SH-SY5Y (cell line): ENCODE measurements at regions not wholly inside any gene's neighbourhood (a gene's known extent, or its start where the extent isn't known, plus 50 kb on each side); places are given as distances from the start of the nearest gene placed in this dataset.

Experiments
- GATA2 ChIP-seq: IDR thresholded peaks from 2 replicates; pipeline ENCODE4 v1.6.1; 2011; ENCODE audit warnings: mild to moderate bottlenecking, low read depth, low read length
- GATA3 ChIP-seq: IDR thresholded peaks from 2 replicates; pipeline ENCODE4 v1.6.1; 2011; ENCODE audit warnings: low read depth, mild to moderate bottlenecking, low read length, moderate library complexity

DNA sequence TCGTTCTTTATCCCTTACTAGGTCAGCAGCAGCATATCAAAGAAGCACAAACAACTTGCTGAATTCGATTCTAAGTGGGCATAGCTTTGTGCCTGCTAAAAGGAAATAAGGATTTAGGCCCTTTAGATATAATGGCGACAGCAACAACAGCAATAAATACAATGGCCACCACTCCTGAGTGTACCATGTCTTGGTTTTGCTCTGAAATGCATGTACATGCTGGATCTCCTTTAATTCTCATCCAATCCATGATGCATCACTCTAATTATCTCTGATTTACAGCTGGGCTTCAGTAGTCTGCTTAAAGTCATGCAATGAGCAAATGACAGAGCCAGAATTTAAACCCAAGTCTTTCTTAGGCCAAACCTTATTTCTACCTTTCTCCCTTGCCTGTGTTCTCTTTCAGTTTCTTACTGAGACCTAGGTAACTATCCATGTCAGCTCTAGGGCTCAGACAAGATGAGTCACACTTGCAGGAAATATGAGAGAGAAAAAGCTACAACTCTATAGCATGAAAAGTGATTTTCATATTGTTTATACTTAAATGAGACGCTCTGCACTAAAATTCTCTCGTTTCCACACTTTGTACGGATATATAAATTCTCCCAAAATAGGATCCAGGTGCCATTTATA, 111.8 kb downstream of the HMHB1 start:
- TF ChIP-seq GATA3 (no peak), GATA2 (no peak)

DNA sequence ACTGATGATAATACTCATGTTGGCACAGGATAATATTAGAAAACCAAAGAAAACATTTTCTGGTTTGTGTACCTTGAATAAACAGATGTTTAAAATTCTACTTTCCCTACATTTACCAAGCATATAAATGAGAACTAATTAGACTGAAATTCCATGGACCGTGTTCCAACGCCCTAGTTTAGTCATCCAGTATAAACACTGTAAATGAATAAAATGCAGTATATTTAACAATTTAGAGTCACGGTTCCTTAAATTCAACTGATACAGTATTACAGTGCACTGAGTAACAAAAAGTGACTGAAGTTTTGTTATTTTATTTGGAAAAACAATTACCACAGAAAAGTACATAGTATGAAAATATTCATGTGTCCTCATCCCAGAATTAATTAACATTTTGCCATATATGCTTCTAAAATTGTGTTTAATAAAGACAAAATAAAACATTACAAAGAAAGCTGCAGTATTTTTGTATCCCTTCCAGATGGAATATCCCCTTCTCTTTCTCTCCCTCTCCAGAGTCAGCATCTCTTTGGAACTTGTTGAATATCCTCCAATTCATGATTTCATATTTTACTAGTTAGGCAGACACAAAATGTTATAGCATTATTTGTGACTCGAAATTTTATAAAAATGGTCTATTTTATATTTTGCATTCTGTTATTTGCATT, 112.5 kb downstream of the HMHB1 start:
- TF ChIP-seq GATA2 (no peak), GATA3 (no peak)

DNA sequence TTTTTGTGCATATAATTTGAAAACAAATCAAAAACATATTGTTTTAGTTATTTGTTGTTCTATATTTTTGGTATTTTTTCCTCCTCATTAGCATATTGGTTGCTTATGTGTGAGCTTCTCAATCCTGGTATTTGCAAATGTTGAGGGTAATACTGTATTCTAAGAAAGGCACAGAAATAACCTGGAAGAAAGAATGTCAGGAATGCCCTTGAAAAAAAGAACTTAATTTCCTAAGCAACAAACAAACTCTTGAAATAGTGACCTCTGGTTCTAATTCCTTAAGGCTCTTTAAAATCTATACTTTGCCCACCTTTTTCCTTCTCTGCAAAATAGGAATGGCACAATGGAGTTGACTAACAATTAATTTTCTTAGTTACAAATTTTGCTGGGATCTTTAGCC, 117.5 kb downstream of the HMHB1 start:
- TF ChIP-seq GATA2 (no peak), GATA3 (no peak)

DNA sequence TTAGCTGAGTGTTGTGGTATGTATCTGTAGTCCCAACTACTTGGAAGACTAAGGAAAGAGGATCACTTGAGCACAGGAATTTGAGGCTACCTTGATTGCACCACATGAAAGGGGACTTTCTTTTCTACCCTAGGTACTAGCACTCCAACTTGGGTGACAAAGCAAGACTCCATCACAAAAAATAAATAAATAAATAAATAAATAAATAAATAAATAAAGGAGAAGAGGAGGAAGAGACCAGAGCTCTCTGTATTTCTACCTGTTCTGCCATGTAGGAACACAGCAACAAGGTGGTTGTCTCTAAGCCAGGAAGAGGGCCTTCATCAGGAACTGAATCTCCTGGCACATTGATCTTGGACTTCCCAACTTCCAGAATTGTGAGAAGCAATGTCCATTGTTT, 118.6 kb downstream of the HMHB1 start:
- TF ChIP-seq GATA2: no peak
- no peak for TF ChIP-seq GATA3

DNA sequence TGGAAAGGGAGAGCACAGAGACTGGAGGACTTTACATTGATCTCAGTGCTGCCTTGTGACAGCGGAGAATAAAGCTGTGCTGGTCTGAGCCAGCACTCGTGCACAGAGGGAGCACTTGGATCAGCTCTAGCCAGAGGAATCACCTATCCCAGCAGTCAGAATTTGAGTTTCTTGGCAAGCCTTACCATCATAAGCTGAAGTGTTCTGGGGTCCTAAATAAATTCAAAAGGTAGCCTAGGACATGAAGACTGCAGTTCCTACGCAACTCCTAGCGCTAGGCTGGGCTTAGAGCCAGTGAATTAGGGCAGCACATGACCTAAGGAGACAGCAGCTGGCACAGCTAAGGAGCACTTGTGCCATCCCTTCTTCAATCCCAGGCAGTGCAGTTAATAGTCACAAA, 119.5 kb downstream of the HMHB1 start:
- TF ChIP-seq GATA3 (no peak), GATA2 (no peak)

DNA sequence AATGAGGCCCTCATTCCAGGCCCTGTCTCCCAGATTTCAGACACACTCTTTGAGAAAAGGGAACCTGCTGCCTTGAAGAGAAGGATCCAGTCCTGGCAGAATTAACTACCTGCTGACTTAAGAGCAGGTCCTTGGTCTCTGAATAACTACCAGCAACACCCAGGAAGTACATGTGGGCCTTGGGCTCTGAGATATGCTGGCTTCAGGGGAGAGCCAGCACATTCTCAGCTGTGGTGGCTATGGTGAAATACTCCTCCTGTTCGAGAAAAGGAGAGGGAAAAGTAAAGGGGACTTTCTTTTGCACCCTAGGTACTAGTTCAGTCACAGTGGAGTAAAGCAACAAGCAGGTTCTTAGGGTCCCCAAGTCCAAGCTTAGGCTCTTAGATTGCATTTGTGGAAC, 120.0 kb downstream of the HMHB1 start:
- no peak for TF ChIP-seq GATA3
- TF ChIP-seq GATA2: no peak

DNA sequence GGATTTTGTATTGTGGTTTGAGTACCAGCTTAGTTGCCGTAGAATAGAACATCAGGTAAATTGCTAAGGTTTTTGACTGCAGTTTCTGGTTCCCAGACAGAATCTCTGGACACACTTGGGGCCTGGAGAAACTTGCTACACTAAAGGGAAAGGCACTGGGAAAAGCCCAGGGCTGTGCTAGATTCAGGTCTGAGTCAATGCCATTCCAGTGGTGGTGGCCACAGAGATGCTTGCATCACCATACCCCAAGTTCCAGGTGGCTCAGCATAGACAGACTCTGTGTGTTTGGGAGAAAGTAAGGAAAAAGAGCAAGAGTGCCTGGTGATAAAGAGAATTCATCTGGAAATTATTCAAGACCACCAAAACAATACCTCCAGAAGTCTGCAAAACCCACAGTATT, 120.6 kb downstream of the HMHB1 start:
- TF ChIP-seq GATA2: no peak

DNA sequence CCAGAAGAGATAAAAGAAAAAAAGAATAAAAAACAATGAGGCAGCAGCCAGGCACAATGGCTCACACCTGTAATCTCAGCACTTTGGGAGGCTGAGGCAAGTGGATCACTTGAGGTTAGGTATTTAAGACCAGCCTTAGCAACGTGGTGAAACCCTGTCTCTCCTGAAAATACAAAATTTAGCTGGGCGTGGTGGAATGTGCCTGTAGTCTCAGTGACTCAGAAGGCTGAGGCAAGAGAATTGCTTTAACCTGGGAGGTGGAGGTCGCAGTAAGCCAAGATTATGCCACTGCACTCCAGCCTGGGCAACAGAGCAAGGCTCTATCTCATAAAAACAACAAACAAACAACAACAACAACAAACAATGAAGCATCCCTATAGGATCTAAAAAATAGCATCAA, 121.5 kb downstream of the HMHB1 start:
- TF ChIP-seq GATA3 (no peak), GATA2 (no peak)

DNA sequence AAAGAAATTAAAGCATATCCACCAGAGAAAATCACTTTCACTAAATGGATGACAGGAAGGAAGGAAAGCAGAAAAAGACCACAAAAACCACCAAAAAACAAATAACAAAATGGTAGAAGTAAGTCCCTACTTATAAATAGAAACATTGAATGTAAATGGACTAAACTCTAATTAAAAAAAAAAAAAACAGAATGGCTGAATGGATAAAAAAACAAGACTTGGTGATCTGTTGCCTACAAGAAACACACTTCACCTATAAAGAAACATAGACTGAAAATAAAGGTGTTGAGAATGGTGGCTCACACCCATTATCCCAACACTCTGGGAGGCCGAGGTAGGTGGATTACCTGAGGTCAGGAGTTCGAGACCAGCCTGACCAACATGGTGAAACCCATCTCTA, 122.9 kb downstream of the HMHB1 start:
- TF ChIP-seq GATA2: no peak
- no peak for TF ChIP-seq GATA3

DNA sequence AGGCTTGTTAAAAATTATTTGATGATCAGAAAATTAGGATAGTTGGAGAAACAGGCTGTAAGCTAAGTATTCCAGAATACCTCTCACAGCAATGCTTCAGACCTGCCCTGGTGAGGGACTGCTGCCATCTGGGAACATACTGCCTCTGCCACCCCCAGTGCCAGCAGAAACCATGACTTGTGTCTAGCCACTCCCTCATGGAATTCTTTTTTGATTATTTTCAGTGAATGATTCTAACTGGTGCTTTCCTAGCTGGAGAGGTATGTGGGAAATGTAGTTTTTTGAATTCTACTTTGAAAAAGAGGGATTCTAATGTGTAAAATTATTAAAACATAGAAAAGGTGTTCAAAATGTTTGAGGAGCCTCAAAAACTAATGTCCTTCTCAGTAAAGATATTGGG, 126.3 kb downstream of the HMHB1 start:
- TF ChIP-seq GATA2 (no peak), GATA3 (no peak)

DNA sequence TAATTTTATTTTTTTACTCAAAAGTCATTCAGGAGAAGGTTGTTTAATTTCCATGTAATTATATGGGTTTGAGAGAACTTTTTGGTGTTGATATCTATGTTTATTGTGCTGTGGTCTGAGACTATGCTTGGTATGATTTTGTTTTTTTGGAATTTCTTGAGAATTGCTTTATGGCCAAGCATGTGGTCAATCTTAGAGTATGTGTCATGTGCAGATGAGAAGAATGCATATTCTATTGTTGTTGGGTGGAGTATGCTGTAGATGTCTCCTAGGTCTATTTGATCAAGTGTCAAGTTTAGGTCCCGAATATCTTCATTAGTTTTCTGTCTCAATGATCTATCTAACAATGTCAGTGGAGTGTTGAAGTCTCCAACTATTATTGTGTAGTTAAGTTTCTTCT, 134.9 kb downstream of the HMHB1 start:
- TF ChIP-seq GATA3 (no peak), GATA2 (no peak)

DNA sequence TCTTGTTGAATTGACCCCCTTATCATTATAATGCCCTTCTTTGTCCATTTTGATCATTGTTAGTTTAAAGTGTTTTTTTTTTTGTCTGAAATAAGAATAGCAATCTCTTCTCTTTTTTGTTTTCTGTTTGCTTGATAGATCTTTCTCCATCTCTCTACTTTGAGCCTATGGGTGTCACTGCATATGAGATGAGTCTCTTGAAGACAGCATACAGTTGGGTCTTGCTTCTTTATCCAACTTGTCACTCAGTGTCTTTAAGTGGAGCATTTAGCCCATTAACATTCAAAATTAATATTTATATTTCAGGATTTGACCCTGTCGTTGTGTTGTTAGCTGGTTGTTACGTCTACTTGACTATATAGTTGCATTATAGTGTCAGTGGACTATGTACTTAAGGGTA, 135.4 kb downstream of the HMHB1 start:
- TF ChIP-seq GATA2: no peak
- TF ChIP-seq GATA3: no peak

DNA sequence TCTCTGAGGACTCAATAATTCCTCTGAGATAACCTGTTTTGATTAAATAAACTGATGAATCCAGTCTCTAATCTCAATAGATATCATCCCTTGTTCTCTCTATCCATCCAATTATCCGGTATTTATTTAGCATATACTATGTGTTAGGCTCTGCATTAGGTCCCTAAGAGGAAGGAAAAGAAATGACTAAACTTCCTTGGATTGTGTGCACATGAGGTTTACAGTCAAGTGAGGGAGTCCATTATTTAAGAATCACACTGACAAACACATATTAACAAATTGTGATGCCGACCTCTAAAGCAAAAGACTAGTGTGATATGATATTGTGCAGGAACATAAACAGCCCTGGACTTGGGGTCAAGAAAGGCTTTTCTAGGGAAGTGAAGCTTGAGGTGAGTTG, 140.8 kb downstream of the HMHB1 start:
- TF ChIP-seq GATA2: no peak
- TF ChIP-seq GATA3: no peak

DNA sequence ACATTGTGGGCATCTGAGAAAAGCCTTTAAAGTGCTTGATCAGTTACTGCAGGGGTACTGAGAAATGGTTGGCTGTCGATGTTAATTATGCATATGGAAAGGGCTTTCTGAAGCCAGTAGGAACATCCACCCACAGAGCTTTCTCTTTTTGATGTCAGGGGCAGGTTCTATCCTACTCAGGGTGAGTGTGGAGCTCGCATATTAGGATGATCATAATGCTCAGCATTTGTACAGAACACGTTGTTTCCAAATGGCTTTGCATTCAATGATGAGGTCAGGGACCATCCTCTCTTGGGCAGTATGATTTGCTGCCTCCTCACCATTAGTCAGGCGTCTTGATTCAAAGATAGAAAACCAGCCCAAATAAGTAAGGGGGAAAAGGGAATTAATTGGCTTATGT, 141.9 kb downstream of the HMHB1 start:
- TF ChIP-seq GATA3: no peak
- TF ChIP-seq GATA2: no peak

DNA sequence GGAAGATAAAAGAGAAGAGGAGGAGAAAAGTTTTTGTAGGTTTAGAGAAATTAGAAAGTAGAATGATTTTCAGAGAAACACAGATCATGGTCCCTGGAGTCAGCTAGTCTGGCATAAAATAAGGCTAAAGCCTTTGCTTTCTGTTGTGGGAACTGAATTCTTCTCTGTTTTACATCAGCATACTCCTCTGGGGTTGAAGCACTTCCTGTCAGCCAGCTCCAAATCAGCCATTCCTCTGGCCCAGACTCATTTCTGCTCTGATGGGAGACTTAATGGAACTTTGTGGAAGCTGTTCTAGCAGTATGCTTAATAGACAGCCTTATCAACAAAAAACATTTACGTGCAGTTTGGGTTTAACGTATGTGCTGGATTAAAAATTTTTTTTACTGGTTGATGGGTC, 143.2 kb downstream of the HMHB1 start:
- TF ChIP-seq GATA3 (no peak), GATA2 (no peak)

DNA sequence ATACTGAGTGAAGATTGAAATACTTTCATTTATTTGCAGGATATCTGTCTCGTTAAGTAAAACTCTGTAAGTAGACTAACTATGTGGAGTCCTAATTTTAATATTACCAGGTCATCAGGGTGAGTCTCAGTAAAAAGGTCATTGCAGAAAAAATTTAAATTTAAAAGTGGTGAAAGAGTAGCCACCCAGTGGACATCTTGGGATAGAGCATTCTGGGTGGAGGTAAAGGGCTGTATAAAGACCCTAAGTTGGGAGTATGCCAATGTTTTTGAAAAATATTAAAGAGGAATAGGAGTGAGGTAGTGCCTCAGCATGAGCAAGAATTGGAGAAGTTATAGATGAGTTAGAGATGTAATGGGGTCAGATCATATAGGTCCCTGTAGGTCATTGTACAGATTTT, 145.5 kb downstream of the HMHB1 start:
- TF ChIP-seq GATA2 (no peak), GATA3 (no peak)

DNA sequence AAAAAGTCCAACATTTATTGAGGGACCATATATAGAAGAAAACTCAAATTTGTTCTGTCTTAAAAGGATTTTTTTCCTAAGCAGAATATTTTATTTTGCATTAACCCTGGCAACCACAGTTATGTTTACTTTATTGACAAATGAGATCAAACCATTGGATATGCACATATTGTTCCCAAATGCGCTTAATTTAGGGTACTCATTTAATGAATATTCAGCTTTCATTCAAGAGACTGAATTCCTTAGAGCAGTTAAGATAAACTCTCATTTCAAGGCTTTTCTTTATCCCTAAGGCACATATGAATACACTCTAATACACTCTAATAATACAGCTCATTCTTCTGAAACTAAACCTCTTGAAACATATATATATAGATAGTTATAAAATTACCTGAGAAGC, 150.2 kb downstream of the HMHB1 start:
- TF ChIP-seq GATA3 (no peak), GATA2 (no peak)
